Loucy (cell line): ENCODE measurements at regions not wholly inside any gene's neighbourhood (a gene's known extent, or its start where the extent isn't known, plus 50 kb on each side); places are given as distances from the start of the nearest gene placed in this dataset.

Experiments used
- H2AFZ ChIP-seq: fragments of 200-600 bp; sonication (generic); 2 replicates; pipeline ENCODE4 v1.6.0; 2016; ENCODE audit warnings: antibody characterized with exemption, mild to moderate bottlenecking, low read length, moderate library complexity
- H3F3A ChIP-seq: fragments of 200-600 bp; 2 replicates; pipeline ENCODE4 v1.6.0; 2016; ENCODE audit warnings: antibody characterized with exemption, low read depth, mild to moderate bottlenecking
- H3K27me3 ChIP-seq: fragments of 200-600 bp; sonication (generic); 2 replicates; pipeline ENCODE4 v1.6.1; 2014; ENCODE audit warnings: low read length, mild to moderate bottlenecking; ENCODE audit not compliant: insufficient read depth, poor library complexity, severe bottlenecking
- H3K36me3 ChIP-seq: fragments of 200-600 bp; sonication (generic); 2 replicates; pipeline ENCODE4 v1.6.1; 2016; ENCODE audit warnings: low read length; ENCODE audit not compliant: insufficient read depth
- H3K4me1 ChIP-seq: fragments of 200-600 bp; sonication (generic); 2 replicates; pipeline ENCODE4 v1.5.1; 2014; ENCODE audit warnings: low read length, mild to moderate bottlenecking; ENCODE audit not compliant: insufficient read depth, poor library complexity, severe bottlenecking
- H3K4me2 ChIP-seq: fragments of 200-600 bp; sonication (generic); 2 replicates; pipeline ENCODE4 v1.6.0; 2014; ENCODE audit warnings: antibody characterized with exemption, low read length, low read depth, mild to moderate bottlenecking; ENCODE audit not compliant: poor library complexity, severe bottlenecking
- H3K4me3 ChIP-seq: fragments of 200-600 bp; sonication (generic); 2 replicates; pipeline ENCODE4 v1.5.1; 2014; ENCODE audit warnings: low read length, mild to moderate bottlenecking, mixed read lengths; ENCODE audit not compliant: poor library complexity, severe bottlenecking
- H3K79me2 ChIP-seq: fragments of 200-600 bp; sonication (generic); 2 replicates; pipeline ENCODE4 v1.6.1; 2014; ENCODE audit warnings: low read length; ENCODE audit not compliant: insufficient read depth
- H3K9ac ChIP-seq: fragments of 200-600 bp; sonication (generic); 2 replicates; pipeline ENCODE4 v1.6.0; 2014; ENCODE audit warnings: mild to moderate bottlenecking, low read depth, low read length, moderate library complexity; ENCODE audit not compliant: poor library complexity, severe bottlenecking
- H3K9me2 ChIP-seq: fragments of 200-600 bp; sonication (generic); replicated peaks from 2 replicates; pipeline ENCODE4 v1.6.1; 2016; ENCODE audit warnings: low read depth, low read length, mixed read lengths
- H3K9me3 ChIP-seq: fragments of 200-600 bp; sonication (generic); 2 replicates; pipeline ENCODE4 v1.6.1; 2014; ENCODE audit warnings: mild to moderate bottlenecking, antibody characterized with exemption, low read length, low read depth; ENCODE audit not compliant: insufficient read depth
- H4K20me1 ChIP-seq: fragments of 200-600 bp; sonication (generic); 2 replicates; pipeline ENCODE4 v1.6.0; 2014; ENCODE audit warnings: antibody characterized with exemption, low read length, mild to moderate bottlenecking; ENCODE audit not compliant: insufficient read depth, poor library complexity, severe bottlenecking
- CTCF ChIP-seq: fragments of 200-600 bp; sonication (generic); conservative IDR thresholded peaks from 2 replicates; pipeline ENCODE4 v1.5.1; 2014; ENCODE audit warnings: mild to moderate bottlenecking, antibody characterized with exemption, low read length
- EZH2phosphoT487 ChIP-seq: fragments of 200-600 bp; IDR thresholded peaks from 2 replicates; pipeline ENCODE4 v1.6.1; 2018; ENCODE audit warnings: antibody characterized with exemption, mild to moderate bottlenecking, moderate library complexity, borderline replicate concordance

GRCh38 chr4:56264873-56265272, 122.4 kb downstream of the AASDH start:
- no peak overlapping the region for H2AFZ ChIP-seq
- H3K4me1 ChIP-seq, result no peaks in the 10 kb centered on the region
- 0 out of 2 replicates have a peak, but pooled peaks cover 3% of the 10 kb centered on the region for H3K9me3 ChIP-seq
- H4K20me1 ChIP-seq, result no peaks in the 10 kb centered on the region
- no peaks in the 10 kb centered on the region for H3K9me2 ChIP-seq
- H3K4me3 ChIP-seq, result no peak overlapping the region
- H3K27me3 ChIP-seq, result no peaks in the 10 kb centered on the region
- H3K4me2 ChIP-seq, result no peak overlapping the region
- no peaks in the 10 kb centered on the region for H3K79me2 ChIP-seq
- H3F3A ChIP-seq, result no peaks in the 10 kb centered on the region
- no peak overlapping the region for H3K9ac ChIP-seq
- no peak for TF ChIP-seq CTCF
- no peak for TF ChIP-seq EZH2phosphoT487
- H3K36me3 ChIP-seq, result no peaks in the 10 kb centered on the region

- H3K4me3 ChIP-seq, result no peak overlapping the region
- no peak overlapping the region for H3K9ac ChIP-seq
- H3K27me3 ChIP-seq, result no peaks in the 10 kb centered on the region
- H3K36me3 ChIP-seq, result no peaks in the 10 kb centered on the region
- H3K4me1 ChIP-seq, result no peaks in the 10 kb centered on the region
- H3K79me2 ChIP-seq, result no peaks in the 10 kb centered on the region
- H3F3A ChIP-seq, result no peaks in the 10 kb centered on the region
- H2AFZ ChIP-seq, result no peak overlapping the region
- H4K20me1 ChIP-seq, result no peaks in the 10 kb centered on the region
- no peak overlapping the region for H3K4me2 ChIP-seq
- H3K9me2 ChIP-seq, result no peaks in the 10 kb centered on the region
- no peak for TF ChIP-seq EZH2phosphoT487
- TF ChIP-seq CTCF, result no peak
- 0 out of 2 replicates have a peak, but pooled peaks cover 3% of the 10 kb centered on the region for H3K9me3 ChIP-seq
Measured at GRCh38 chr4:56261027-56261426, 126.3 kb downstream of the AASDH start.

- H3K9me3 ChIP-seq, result 0 out of 2 replicates have a peak, but pooled peaks cover 3% of the 10 kb centered on the region
- no peak overlapping the region for H2AFZ ChIP-seq
- no peaks in the 10 kb centered on the region for H3K4me1 ChIP-seq
- H3K27me3 ChIP-seq, result no peaks in the 10 kb centered on the region
- no peak overlapping the region for H3K4me3 ChIP-seq
- no peak overlapping the region for H3K4me2 ChIP-seq
- no peaks in the 10 kb centered on the region for H3K9me2 ChIP-seq
- H3K36me3 ChIP-seq, result no peaks in the 10 kb centered on the region
- H3K79me2 ChIP-seq, result no peaks in the 10 kb centered on the region
- H3F3A ChIP-seq, result no peaks in the 10 kb centered on the region
- no peak overlapping the region for H3K9ac ChIP-seq
- TF ChIP-seq CTCF (no peak), EZH2phosphoT487 (no peak)
- no peaks in the 10 kb centered on the region for H4K20me1 ChIP-seq
Measured at GRCh38 chr4:56260320-56260719, 127.0 kb downstream of the AASDH start.
